Thoracic aorta (tissue), 2 donors: ENCODE measurements at regions not wholly inside any gene's neighbourhood (a gene's known extent, or its start where the extent isn't known, plus 50 kb on each side); places are given as distances from the start of the nearest gene placed in this dataset.
A peak's percentile ranks its signal among the peaks of the same experiment; 100 is the strongest.

Source experiments
- ATAC-seq: fragments of 150-250 bp; one replicate; pipeline ENCODE4 v1.8.0; 2017; ENCODE audit warnings: low read depth; ENCODE audit not compliant: insufficient number of reproducible peaks, low FRiP score
- DNase-seq: peaks from one replicate; pipeline ENCODE4 v3.0.0-alpha.2; 2020; ENCODE audit warnings: low spot score
- H3K27ac ChIP-seq, 2 donors: fragments of 200-600 bp; sonication (generic); 1 replicate in 1 of 2; 2 replicates in 1 of 2; pipeline ENCODE4 v1.5.1; 2016; ENCODE audit warnings: mild to moderate bottlenecking in 2 of 2, moderate library complexity in 2 of 2
- H3K27me3 ChIP-seq: fragments of 200-600 bp; sonication (generic); replicated peaks from 2 replicates; pipeline ENCODE4 v1.6.0; 2016; ENCODE audit warnings: mild to moderate bottlenecking; ENCODE audit not compliant: insufficient read depth
- H3K36me3 ChIP-seq: fragments of 200-600 bp; sonication (generic); one replicate; pipeline ENCODE4 v1.5.1; 2016
- H3K4me1 ChIP-seq, 2 donors: fragments of 200-600 bp; sonication (generic); 1 replicate in 1 of 2; 2 replicates in 1 of 2; pipeline versions ENCODE4 v1.5.1 to v1.6.0; 2016; ENCODE audit warnings: low read depth in 2 of 2, mild to moderate bottlenecking in 1 of 2; ENCODE audit not compliant: control insufficient read depth in 1 of 2
- H3K4me3 ChIP-seq: fragments of 200-600 bp; sonication (generic); 2 replicates; pipeline ENCODE4 v1.5.1; 2016; ENCODE audit warnings: mild to moderate bottlenecking
- H3K9me3 ChIP-seq: fragments of 200-600 bp; sonication (generic); 2 replicates; pipeline ENCODE4 v1.5.1; 2016
- CTCF ChIP-seq: fragments of 200-600 bp; sonication (generic); IDR thresholded peaks from one replicate; pipeline ENCODE4 v1.5.1; 2019; ENCODE audit warnings: antibody characterized with exemption

DNA sequence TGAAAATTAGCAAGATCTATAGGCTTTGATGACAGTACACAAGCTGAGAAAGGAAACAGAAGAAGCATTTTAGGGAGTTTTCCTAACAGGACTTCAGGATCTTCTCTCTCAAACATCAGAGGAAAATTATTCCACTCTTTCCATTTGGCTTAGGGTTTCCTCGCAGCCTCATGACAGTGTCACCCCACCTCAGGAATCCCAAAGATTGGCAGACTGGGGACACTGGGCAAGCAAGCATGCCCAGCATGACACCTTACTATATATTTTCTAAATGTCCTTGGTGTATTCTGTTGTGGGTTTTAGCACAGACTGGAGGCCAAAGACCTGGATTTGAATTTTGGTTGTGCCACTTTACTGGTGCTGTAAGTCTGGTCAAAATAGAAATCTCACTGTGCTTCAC is 482.4 kb upstream of the SOX5 start:
- Histone ChIP-seq H3K4me3 (no peak overlapping the region), H3K27ac (no peak overlapping the region), H3K36me3 (no peaks in the 10 kb centered on the region), H3K27me3 (no peaks in the 10 kb centered on the region), H3K9me3 (no peaks in the 10 kb centered on the region), H3K4me1 (no peaks in the 10 kb centered on the region)
- no peak for TF ChIP-seq CTCF
- ATAC-seq: no peak
- DNase-seq: no peak

GRCh38 chr12:24427776-24428175 is 478.3 kb upstream of the SOX5 start:
- peaks cover 5 to 15% of the 10 kb centered on the region in 2 donors for H3K4me1 ChIP-seq
- DNase-seq (no peak), ATAC-seq (no peak)
- no peaks in the 10 kb centered on the region for H3K9me3 ChIP-seq
- no peaks in the 10 kb centered on the region for H3K27me3 ChIP-seq
- no peak for TF ChIP-seq CTCF
- no peak overlapping the region for H3K4me3 ChIP-seq
- H3K36me3 ChIP-seq: no peaks in the 10 kb centered on the region
- no peak overlapping the region for H3K27ac ChIP-seq

DNA sequence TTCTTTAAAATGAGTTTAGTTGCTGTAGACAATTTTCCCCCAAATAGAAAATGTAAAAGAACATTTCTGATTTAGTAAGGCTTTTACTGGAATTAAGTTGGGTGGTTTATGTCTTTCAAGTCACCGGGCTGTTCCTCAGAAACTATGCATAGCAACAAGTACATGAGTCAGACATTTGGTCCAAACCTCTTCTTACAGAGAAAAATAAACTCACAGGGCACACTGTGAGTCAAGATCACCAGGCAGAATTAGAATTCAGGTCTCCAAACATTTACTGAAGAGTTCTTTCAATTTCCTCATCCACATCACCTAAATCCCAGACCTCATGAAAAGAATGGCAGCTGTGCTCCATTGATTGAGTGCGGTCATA is 476.1 kb upstream of the SOX5 start:
- no peak overlapping the region for H3K4me3 ChIP-seq
- no peak for TF ChIP-seq CTCF
- peak; percentile 54 for ATAC-seq
- no peaks in the 10 kb centered on the region for H3K27me3 ChIP-seq
- no peaks in the 10 kb centered on the region for H3K9me3 ChIP-seq
- peak overlapping the region; percentile 58 to 60 for H3K27ac ChIP-seq
- no peaks in the 10 kb centered on the region for H3K36me3 ChIP-seq
- H3K4me1 ChIP-seq: peaks cover 5 to 15% of the 10 kb centered on the region in 2 donors
- no peak for DNase-seq

DNA sequence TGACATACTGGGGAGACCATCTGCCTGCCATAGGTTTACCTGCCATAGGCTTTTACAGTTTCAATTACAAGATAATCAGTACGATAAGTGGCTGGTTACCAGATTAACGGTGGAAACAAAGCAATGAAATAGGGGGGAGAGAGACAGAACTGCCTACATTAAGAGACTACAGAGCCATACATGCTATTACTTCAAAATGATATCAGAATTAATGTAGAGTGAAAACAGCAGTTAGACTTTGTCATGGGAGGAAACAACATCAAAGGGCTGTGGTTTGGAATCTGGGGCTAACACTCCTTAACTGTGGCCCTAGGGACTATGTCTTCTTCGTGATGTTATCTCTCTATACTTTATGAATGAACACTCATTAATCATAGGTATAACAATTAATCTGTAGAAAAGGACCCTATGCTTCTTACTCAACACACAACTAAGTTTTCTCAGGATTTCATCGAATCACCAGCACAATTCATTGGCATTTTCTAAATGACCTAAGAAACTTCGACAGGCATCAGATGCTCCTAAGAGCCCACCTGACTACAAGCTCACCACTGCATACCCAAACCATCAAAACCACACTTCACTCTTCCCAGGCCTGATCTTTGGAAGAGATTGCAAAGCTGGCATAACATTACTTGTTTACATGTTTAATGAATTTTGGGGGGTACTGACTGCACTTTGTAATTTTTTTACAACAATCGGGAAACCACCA is 475.6 kb upstream of the SOX5 start:
- H3K27ac ChIP-seq: peak overlapping the region; percentile 58 to 60
- no peaks in the 10 kb centered on the region for H3K27me3 ChIP-seq
- ATAC-seq: no peak
- no peaks in the 10 kb centered on the region for H3K9me3 ChIP-seq
- H3K36me3 ChIP-seq: no peaks in the 10 kb centered on the region
- no peak for DNase-seq
- H3K4me1 ChIP-seq: peaks cover 5 to 15% of the 10 kb centered on the region in 2 donors
- no peak for TF ChIP-seq CTCF
- no peak overlapping the region for H3K4me3 ChIP-seq

DNA sequence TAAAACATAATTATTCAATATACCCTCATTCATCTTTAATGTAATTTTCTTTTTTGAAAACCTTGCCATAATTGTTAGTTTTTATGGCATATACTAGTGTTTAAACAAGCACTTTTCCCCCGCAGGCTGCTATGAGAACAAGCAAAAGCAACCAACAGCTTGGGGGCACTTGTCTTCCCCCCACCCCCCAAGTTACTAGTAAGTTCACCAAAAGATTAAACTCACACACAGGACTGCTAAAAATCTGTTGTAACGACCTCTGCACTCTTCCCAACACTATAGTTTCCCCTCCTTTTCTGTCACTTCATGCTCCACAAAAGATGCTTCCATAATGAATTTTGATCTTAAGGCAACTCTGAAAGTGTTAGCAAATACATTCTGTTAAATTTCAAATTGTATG is 474.9 kb upstream of the SOX5 start:
- Histone ChIP-seq H3K27ac (no peak overlapping the region), H3K4me3 (no peak overlapping the region), H3K9me3 (no peaks in the 10 kb centered on the region), H3K36me3 (no peaks in the 10 kb centered on the region), H3K27me3 (no peaks in the 10 kb centered on the region), H3K4me1 (peaks cover 5 to 15% of the 10 kb centered on the region in 2 donors)
- no peak for TF ChIP-seq CTCF
- no peak for DNase-seq
- ATAC-seq: no peak
